ENCODE measurements at regions not wholly inside any gene's neighbourhood (a gene's known extent, or its start where the extent isn't known, plus 50 kb on each side); places are given as distances from the start of the nearest gene placed in this dataset.

GRCh38 chr16:9395958-9396359 lies 304.5 kb downstream of the HAPSTR1 start:
- TF ChIP-seq, protein P1, sequence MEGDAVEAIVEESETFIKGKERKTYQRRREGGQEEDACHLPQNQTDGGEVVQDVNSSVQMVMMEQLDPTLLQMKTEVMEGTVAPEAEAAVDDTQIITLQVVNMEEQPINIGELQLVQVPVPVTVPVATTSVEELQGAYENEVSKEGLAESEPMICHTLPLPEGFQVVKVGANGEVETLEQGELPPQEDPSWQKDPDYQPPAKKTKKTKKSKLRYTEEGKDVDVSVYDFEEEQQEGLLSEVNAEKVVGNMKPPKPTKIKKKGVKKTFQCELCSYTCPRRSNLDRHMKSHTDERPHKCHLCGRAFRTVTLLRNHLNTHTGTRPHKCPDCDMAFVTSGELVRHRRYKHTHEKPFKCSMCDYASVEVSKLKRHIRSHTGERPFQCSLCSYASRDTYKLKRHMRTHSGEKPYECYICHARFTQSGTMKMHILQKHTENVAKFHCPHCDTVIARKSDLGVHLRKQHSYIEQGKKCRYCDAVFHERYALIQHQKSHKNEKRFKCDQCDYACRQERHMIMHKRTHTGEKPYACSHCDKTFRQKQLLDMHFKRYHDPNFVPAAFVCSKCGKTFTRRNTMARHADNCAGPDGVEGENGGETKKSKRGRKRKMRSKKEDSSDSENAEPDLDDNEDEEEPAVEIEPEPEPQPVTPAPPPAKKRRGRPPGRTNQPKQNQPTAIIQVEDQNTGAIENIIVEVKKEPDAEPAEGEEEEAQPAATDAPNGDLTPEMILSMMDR (IDR thresholded peaks at IDR 0.05; ENCODE audit: insufficient read depth, low read depth, low read length): no peak
- no peak for TF ChIP-seq EZH2 (IDR thresholded peaks at IDR 0.05; ENCODE audit: insufficient read depth, low read length)
